DMS114 treated with DMSO at 0.1 percent for 48 hours (cell line): ENCODE measurements at regions not wholly inside any gene's neighbourhood (a gene's known extent, or its start where the extent isn't known, plus 50 kb on each side); places are given as distances from the start of the nearest gene placed in this dataset.
"Not testable (repeated sequence)": the region's sequence is repeated elsewhere in the genome, so short reads cannot be mapped to it uniquely, and the experiment has no call there.

ENCODE experiments used
- DNase-seq: peaks from one replicate; lab custom pipeline; 2025; ENCODE audit not compliant: unreplicated experiment; lab: John Stamatoyannopoulos, UW

- DNase-seq: no peak
Measured at GRCh38 chr10:53356616-53357349, 584.2 kb upstream of the MBL2 start.

GRCh38 chr10:53342531-53342930 is 569.9 kb upstream of the MBL2 start:
- not testable (repeated sequence) for DNase-seq

GRCh38 chr10:53338199-53338598 is 565.6 kb upstream of the MBL2 start:
- not testable (repeated sequence) for DNase-seq

GRCh38 chr10:53335803-53336422 is 563.3 kb upstream of the MBL2 start:
- not testable (repeated sequence) for DNase-seq

- DNase-seq: no peak
Measured at GRCh38 chr10:53331460-53331859, 558.9 kb upstream of the MBL2 start.

- not testable (repeated sequence) for DNase-seq
Measured at GRCh38 chr10:53326401-53327305, 554.1 kb upstream of the MBL2 start.

- DNase-seq: no peak
Measured at GRCh38 chr10:53325066-53325465, 552.5 kb upstream of the MBL2 start.

GRCh38 chr10:53315709-53316108 is 543.1 kb upstream of the MBL2 start:
- no peak for DNase-seq

- no peak for DNase-seq
Measured at GRCh38 chr10:53314876-53315275, 542.3 kb upstream of the MBL2 start.

- DNase-seq: no peak
Measured at GRCh38 chr10:53298443-53298842, 525.9 kb upstream of the MBL2 start.

- DNase-seq: no peak
Measured at GRCh38 chr10:53284615-53285182, 512.1 kb upstream of the MBL2 start.

- no peak for DNase-seq
Measured at GRCh38 chr10:53276797-53277196, 504.2 kb upstream of the MBL2 start.

- DNase-seq: no peak
Measured at GRCh38 chr10:53269482-53269881, 496.9 kb upstream of the MBL2 start.

GRCh38 chr10:53260213-53260612 is 487.6 kb upstream of the MBL2 start:
- no peak for DNase-seq

GRCh38 chr10:53256623-53257022 is 484.0 kb upstream of the MBL2 start:
- DNase-seq: no peak

GRCh38 chr10:53255661-53256205 is 483.1 kb upstream of the MBL2 start:
- DNase-seq: no peak

GRCh38 chr10:53253221-53253620 is 480.6 kb upstream of the MBL2 start:
- no peak for DNase-seq

- DNase-seq: no peak
Measured at GRCh38 chr10:53239873-53240272, 467.3 kb upstream of the MBL2 start.

GRCh38 chr10:53236941-53237340 is 464.4 kb upstream of the MBL2 start:
- DNase-seq: no peak

- no peak for DNase-seq
Measured at GRCh38 chr10:53233749-53234148, 461.2 kb upstream of the MBL2 start.

GRCh38 chr10:53230651-53231050 is 458.1 kb upstream of the MBL2 start:
- DNase-seq: no peak
